Testis (tissue), 2 donors: ENCODE measurements at regions not wholly inside any gene's neighbourhood (a gene's known extent, or its start where the extent isn't known, plus 50 kb on each side); places are given as distances from the start of the nearest gene placed in this dataset.
"Not testable (repeated sequence)": the region's sequence is repeated elsewhere in the genome, so short reads cannot be mapped to it uniquely, and the experiment has no call there.

Source experiments
- DNase-seq: peaks from one replicate; pipeline ENCODE4 v3.0.0-alpha.2; 2019
- H3K27ac ChIP-seq, 2 donors: fragments of 200-600 bp; sonication (generic); one replicate each; pipeline ENCODE4 v1.5.1; 2019
- H3K27me3 ChIP-seq: fragments of 200-600 bp; sonication (generic); one replicate; pipeline ENCODE4 v1.5.1; 2019
- H3K36me3 ChIP-seq: fragments of 200-600 bp; sonication (generic); one replicate; pipeline ENCODE4 v1.5.1; 2017; ENCODE audit warnings: low read depth; ENCODE audit errors: missing control alignments
- H3K4me1 ChIP-seq: fragments of 200-600 bp; sonication (generic); one replicate; pipeline ENCODE4 v1.5.1; 2019
- H3K4me3 ChIP-seq, 2 donors: fragments of 200-600 bp; sonication (generic); one replicate each; pipeline ENCODE4 v1.5.1; 2017 to 2019
- H3K9me3 ChIP-seq: fragments of 200-600 bp; sonication (generic); one replicate; pipeline ENCODE4 v1.5.1; 2017
- CTCF ChIP-seq, 3 experiments: fragments of 450-650 bp in 2 of 3; fragments of 200-600 bp in 1 of 3; sonication (generic) in 1 of 3; IDR thresholded peaks; one replicate each; pipeline ENCODE4 v1.5.1; 2016 to 2019; ENCODE audit warnings: antibody characterized with exemption in 3 of 3, mild to moderate bottlenecking in 2 of 3, moderate library complexity in 1 of 3
- POLR2A ChIP-seq: fragments of 450-650 bp; IDR thresholded peaks from one replicate; pipeline ENCODE4 v1.6.1; 2017; ENCODE audit warnings: antibody characterized with exemption, mild to moderate bottlenecking, moderate library complexity
- WGBS, 2 donors: methylation state at CpG; one replicate each; pipeline ENCODE4 v1.1.5; 2018; 5-methylcytosine and 5-hydroxymethylcytosine counted together
- intact Hi-C: fragments of 100-400 bp; cut with DNase I; formaldehyde crosslinking; loops from one replicate; pipeline ENCODE4 v1.15.1; 2023; ENCODE audit warnings: low total_unique reads

DNA sequence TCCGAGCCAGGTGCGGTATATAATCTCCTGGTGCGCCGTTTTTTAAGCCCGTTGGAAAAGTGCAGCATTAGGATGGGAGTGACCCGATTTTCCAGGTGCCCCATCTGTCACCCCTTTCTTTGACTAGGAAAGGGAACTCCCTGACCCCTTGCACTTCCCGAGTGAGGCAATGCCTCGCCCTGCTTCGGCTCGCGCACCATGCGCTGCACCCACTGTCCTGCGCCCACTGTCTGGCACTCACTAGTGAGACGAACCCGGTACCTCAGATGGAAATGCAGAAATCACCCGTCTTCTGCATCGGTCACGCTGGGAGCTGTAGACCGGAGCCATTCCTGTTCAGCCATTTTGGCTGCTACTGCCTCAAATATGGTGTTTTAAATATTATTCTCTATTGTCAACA lies 198.0 kb downstream of the MEIS1 start:
- DNase-seq, H3K36me3 ChIP-seq, H3K4me3 ChIP-seq, H3K27me3 ChIP-seq, intact Hi-C loops, H3K27ac ChIP-seq, H3K9me3 ChIP-seq, H3K4me1 ChIP-seq: not testable (repeated sequence)
- whole genome bisulfite sequencing, 2 donors, result 91 to 94% methylated on average over 19 of the region's 19 CpGs

DNA sequence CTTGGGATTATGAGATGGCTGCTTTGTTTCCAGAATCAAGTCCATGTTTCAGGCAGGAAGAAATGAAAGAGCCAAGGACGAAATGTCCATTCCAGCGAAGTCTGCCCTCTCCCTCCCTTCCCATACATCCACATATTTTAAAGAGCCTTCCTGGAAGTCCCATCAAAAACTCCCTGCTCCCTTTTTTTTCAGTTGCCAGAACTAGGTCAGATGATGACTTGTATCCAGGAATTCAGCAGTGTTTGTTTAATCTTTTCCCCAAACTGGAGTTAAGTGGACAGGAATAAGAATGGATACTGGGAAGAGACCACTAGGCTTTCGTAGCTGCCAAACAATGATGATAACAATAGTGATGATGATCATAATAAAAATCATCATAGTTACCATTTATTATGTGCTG lies 198.7 kb downstream of the MEIS1 start:
- intact Hi-C loops, result no loop called here
- H3K27me3 ChIP-seq, result no peaks in the 10 kb centered on the region
- DNase-seq, result no peak
- no peak overlapping the region for H3K4me3 ChIP-seq
- no peaks in the 10 kb centered on the region for H3K36me3 ChIP-seq
- no peak for TF ChIP-seq CTCF (IDR thresholded peaks at IDR 0.05)
- TF ChIP-seq POLR2A, result no peak
- WGBS, 2 donors, result 76 to 92% methylated on average over 3 of the region's 3 CpGs
- H3K9me3 ChIP-seq, result no peaks in the 10 kb centered on the region
- no peaks in the 10 kb centered on the region for H3K4me1 ChIP-seq
- no peak overlapping the region for H3K27ac ChIP-seq

- TF ChIP-seq CTCF (IDR thresholded peaks at IDR 0.05) (no peak), POLR2A (no peak)
- Histone ChIP-seq H3K36me3 (no peaks in the 10 kb centered on the region), H3K4me1 (no peaks in the 10 kb centered on the region), H3K9me3 (no peaks in the 10 kb centered on the region), H3K27ac (no peak overlapping the region), H3K27me3 (no peaks in the 10 kb centered on the region), H3K4me3 (no peak overlapping the region)
- intact Hi-C loops, result no loop called here
- DNase-seq, result no peak
These were observed 199.9 kb downstream of the MEIS1 start for GRCh38 chr2:66634784-66635183.

DNA sequence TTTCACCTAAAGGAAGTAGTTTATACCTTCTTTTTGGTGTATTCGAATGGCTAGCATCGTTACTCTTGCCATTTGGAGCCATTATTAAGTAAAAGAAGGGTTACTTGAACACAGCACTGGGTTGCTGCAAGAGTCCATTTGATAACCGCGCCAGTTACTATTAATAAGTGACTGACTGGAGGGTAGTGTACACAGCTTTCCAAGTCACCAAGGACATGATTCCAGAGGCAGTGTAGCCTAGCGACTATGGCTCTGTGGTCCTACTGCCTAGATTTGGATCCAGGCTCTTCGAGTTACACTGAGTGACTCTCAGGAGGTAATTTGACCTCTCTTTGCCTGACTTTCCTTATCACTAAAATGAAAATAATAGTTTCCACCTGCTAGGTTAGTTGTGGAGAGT lies 206.8 kb downstream of the MEIS1 start:
- Histone ChIP-seq H3K4me3 (no peak overlapping the region), H3K36me3 (no peaks in the 10 kb centered on the region), H3K27ac (no peak overlapping the region), H3K4me1 (no peaks in the 10 kb centered on the region), H3K9me3 (no peaks in the 10 kb centered on the region), H3K27me3 (no peaks in the 10 kb centered on the region)
- intact Hi-C loops, result no loop called here
- no peak for DNase-seq
- 84 to 87% methylated on average over 6 of the region's 6 CpGs for WGBS, 2 donors
- no peak for TF ChIP-seq POLR2A
- TF ChIP-seq CTCF (IDR thresholded peaks at IDR 0.05), result no peak

DNA sequence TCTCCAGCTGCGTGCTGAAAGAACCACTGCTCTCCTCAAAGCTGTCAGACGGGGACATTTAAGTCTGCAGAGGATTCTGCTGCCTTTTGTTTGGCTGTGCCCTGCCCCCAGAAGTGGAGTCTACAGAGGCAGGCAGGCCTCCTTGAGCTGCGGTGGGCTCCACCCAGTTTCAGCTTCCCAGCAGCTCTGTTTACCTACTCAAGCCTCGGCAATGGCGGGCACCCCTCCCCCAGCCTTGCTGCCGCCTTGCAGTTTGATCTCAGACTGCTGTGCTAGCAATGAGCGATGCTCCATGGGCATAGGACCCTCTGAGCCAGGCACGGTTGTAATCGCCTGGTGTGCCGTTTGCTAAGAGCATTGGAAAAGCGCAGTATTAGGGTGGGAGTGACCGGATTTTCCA lies 213.2 kb downstream of the MEIS1 start:
- H3K9me3 ChIP-seq, DNase-seq, H3K4me3 ChIP-seq, H3K27me3 ChIP-seq, intact Hi-C loops, H3K27ac ChIP-seq, H3K4me1 ChIP-seq, H3K36me3 ChIP-seq: not testable (repeated sequence)
- 85 to 89% methylated on average over 9 to 12 of the region's 12 CpGs for WGBS, 2 donors

- TF ChIP-seq POLR2A (no peak), CTCF (IDR thresholded peaks at IDR 0.05) (no peak)
- H3K27me3 ChIP-seq, result no peaks in the 10 kb centered on the region
- H3K4me3 ChIP-seq, result no peak overlapping the region
- no peaks in the 10 kb centered on the region for H3K36me3 ChIP-seq
- H3K9me3 ChIP-seq, result no peaks in the 10 kb centered on the region
- no peak for DNase-seq
- no peak overlapping the region for H3K27ac ChIP-seq
- no peaks in the 10 kb centered on the region for H3K4me1 ChIP-seq
- intact Hi-C loops, result no loop called here
- 55 to 62% methylated on average over 4 of the region's 4 CpGs for WGBS, 2 donors
These were observed 214.1 kb downstream of the MEIS1 start for GRCh38 chr2:66649006-66649405.
